Stimulated activated CD8-positive, alpha-beta memory T cell treated with anti-CD3 and anti-CD28 coated beads, Interleukin-12 subunit alpha, Interleukin-12 subunit beta, amount 100 ng/mL, for 24 hours (primary cell): ENCODE measurements at regions not wholly inside any gene's neighbourhood (a gene's known extent, or its start where the extent isn't known, plus 50 kb on each side); places are given as distances from the start of the nearest gene placed in this dataset.

Experiments
- DNase-seq: peaks from one replicate; pipeline ENCODE4 v3.0.0-alpha.2; 2020; ENCODE audit errors: extremely low read depth

GRCh38 chr1:25104932-25105561, 127.3 kb downstream of the SYF2 start:
- no peak for DNase-seq

GRCh38 chr1:25103164-25103795, 129.0 kb downstream of the SYF2 start:
- DNase-seq, result no peak

- DNase-seq, result no peak
Observed at GRCh38 chr1:25100151-25100833, 132.0 kb downstream of the SYF2 start.

GRCh38 chr1:25099343-25099951, 132.9 kb downstream of the SYF2 start:
- no peak for DNase-seq

- DNase-seq, result no peak
Observed at GRCh38 chr1:25098717-25099116, 133.6 kb downstream of the SYF2 start.

- no peak for DNase-seq
Observed at GRCh38 chr1:25096307-25097150, 135.8 kb downstream of the SYF2 start.

- DNase-seq, result no peak
Observed at GRCh38 chr1:25095635-25096200, 136.6 kb downstream of the SYF2 start.

GRCh38 chr1:25094995-25095394, 137.3 kb downstream of the SYF2 start:
- no peak for DNase-seq

- DNase-seq, result no peak
Observed at GRCh38 chr1:25094229-25094628, 138.1 kb downstream of the SYF2 start.

- no peak for DNase-seq
Observed at GRCh38 chr1:25091658-25092057, 140.6 kb downstream of the SYF2 start.

GRCh38 chr1:25090707-25091422, 141.4 kb downstream of the SYF2 start:
- DNase-seq, result no peak

GRCh38 chr1:25089772-25090171, 142.5 kb downstream of the SYF2 start:
- no peak for DNase-seq

GRCh38 chr1:25088946-25089345, 143.4 kb downstream of the SYF2 start:
- no peak for DNase-seq

GRCh38 chr1:25088180-25088701, 144.1 kb downstream of the SYF2 start:
- no peak for DNase-seq

- DNase-seq, result no peak
Observed at GRCh38 chr1:25086518-25087079, 145.7 kb downstream of the SYF2 start.

- no peak for DNase-seq
Observed at GRCh38 chr1:25084407-25084806, 147.9 kb downstream of the SYF2 start.

GRCh38 chr1:25083481-25084345, 148.6 kb downstream of the SYF2 start:
- DNase-seq, result no peak

- DNase-seq, result no peak
Observed at GRCh38 chr1:25082995-25083394, 149.3 kb downstream of the SYF2 start.

- DNase-seq, result no peak
Observed at GRCh38 chr1:25082216-25082899, 149.9 kb downstream of the SYF2 start.
